ENCODE measurements at regions not wholly inside any gene's neighbourhood (a gene's known extent, or its start where the extent isn't known, plus 50 kb on each side); places are given as distances from the start of the nearest gene placed in this dataset.

DNA sequence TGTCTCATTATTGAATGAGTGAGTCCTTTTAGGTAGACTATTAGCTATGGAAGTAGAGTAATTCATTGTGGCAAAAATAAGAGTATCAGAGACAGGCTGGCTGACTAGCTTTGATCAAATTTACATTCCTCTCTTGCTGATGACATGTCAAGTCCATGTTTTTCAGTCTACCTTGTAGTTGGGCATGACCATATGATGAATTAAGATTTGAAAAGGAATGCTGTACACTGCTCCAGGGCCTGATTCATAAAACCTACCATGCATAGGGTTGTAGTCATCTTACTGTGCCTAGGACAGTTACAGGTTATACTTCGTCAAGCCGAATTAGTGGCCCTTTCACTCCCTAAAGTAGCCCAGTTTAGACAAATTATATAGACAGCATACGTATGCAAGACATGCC, 545.7 kb upstream of the MIS18BP1 start:
- no peak for TF ChIP-seq EGR1 (IDR thresholded peaks at IDR 0.05)
- TF ChIP-seq TAF1 (IDR thresholded peaks at IDR 0.05; ENCODE audit: low read depth) = no peak
- no peak for TF ChIP-seq EP300 (IDR thresholded peaks at IDR 0.05; ENCODE audit: borderline replicate concordance)
- TF ChIP-seq MAX (IDR thresholded peaks at IDR 0.05) = no peak
- no peak for TF ChIP-seq YY1 (IDR thresholded peaks at IDR 0.05; ENCODE audit: low read depth)
